ENCODE measurements at regions not wholly inside any gene's neighbourhood (a gene's known extent, or its start where the extent isn't known, plus 50 kb on each side); places are given as distances from the start of the nearest gene placed in this dataset.

DNA sequence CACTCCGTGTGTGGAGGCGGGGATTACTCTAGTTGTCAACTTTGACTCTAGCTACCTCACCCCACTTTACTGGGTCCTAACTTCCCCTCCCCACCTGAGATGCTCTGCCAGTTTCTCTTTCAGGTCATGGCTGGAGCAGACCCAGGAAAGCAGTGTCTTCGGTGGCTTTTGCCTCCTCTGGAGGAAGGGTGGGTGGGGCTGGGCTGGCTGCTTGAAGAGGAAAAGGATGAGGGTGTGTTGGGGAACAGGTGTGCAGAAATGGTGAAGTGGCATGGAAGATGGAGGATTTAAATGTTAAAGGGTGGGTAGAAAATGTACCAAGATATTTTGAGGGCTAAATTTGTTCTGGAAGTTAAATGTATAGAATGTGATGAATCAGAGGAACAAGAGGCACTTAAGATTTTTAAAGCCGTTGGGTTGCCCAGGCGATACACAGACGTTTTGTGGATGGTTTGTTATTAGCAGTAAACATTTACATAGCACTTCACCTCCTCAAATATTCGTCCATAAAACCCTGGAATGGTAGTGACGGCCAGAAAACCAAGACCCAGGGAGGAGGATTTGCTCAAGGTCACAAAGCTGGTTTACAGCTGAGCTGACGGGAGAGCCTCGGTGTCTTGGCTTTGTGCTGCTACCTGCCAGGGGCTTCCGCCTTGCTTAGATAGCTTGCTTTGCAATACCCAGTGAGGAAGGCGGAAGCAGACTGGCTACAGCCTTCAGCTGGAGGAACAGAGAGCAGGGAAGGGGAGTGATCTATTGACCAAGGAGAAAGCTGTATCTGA lies 72.2 kb upstream of the PRMT8 start:
- TF ChIP-seq, protein P1, sequence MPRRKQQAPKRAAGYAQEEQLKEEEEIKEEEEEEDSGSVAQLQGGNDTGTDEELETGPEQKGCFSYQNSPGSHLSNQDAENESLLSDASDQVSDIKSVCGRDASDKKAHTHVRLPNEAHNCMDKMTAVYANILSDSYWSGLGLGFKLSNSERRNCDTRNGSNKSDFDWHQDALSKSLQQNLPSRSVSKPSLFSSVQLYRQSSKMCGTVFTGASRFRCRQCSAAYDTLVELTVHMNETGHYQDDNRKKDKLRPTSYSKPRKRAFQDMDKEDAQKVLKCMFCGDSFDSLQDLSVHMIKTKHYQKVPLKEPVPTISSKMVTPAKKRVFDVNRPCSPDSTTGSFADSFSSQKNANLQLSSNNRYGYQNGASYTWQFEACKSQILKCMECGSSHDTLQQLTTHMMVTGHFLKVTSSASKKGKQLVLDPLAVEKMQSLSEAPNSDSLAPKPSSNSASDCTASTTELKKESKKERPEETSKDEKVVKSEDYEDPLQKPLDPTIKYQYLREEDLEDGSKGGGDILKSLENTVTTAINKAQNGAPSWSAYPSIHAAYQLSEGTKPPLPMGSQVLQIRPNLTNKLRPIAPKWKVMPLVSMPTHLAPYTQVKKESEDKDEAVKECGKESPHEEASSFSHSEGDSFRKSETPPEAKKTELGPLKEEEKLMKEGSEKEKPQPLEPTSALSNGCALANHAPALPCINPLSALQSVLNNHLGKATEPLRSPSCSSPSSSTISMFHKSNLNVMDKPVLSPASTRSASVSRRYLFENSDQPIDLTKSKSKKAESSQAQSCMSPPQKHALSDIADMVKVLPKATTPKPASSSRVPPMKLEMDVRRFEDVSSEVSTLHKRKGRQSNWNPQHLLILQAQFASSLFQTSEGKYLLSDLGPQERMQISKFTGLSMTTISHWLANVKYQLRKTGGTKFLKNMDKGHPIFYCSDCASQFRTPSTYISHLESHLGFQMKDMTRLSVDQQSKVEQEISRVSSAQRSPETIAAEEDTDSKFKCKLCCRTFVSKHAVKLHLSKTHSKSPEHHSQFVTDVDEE (CRISPR knock-in tag; IDR thresholded peaks at IDR 0.05) = no peak
- TF ChIP-seq GLIS3 (CRISPR knock-in tag; IDR thresholded peaks at IDR 0.05) = no peak
- TF ChIP-seq TCF4 (CRISPR knock-in tag; IDR thresholded peaks at IDR 0.05; ENCODE audit: borderline replicate concordance) = no peak
- TF ChIP-seq, protein P2, sequence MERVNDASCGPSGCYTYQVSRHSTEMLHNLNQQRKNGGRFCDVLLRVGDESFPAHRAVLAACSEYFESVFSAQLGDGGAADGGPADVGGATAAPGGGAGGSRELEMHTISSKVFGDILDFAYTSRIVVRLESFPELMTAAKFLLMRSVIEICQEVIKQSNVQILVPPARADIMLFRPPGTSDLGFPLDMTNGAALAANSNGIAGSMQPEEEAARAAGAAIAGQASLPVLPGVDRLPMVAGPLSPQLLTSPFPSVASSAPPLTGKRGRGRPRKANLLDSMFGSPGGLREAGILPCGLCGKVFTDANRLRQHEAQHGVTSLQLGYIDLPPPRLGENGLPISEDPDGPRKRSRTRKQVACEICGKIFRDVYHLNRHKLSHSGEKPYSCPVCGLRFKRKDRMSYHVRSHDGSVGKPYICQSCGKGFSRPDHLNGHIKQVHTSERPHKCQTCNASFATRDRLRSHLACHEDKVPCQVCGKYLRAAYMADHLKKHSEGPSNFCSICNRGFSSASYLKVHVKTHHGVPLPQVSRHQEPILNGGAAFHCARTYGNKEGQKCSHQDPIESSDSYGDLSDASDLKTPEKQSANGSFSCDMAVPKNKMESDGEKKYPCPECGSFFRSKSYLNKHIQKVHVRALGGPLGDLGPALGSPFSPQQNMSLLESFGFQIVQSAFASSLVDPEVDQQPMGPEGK (CRISPR knock-in tag; IDR thresholded peaks at IDR 0.05; ENCODE audit: borderline replicate concordance) = no peak
- no peak for TF ChIP-seq ZNF70 (CRISPR knock-in tag; IDR thresholded peaks at IDR 0.05)

Data from SK-N-SH treated with all-trans-retinoic acid at 6 μM for 48 hours (cell line).